Ishikawa (cell line): ENCODE measurements at regions not wholly inside any gene's neighbourhood (a gene's known extent, or its start where the extent isn't known, plus 50 kb on each side); places are given as distances from the start of the nearest gene placed in this dataset.

Experiments
- CEBPB ChIP-seq: IDR thresholded peaks from 2 replicates; pipeline ENCODE4 v1.6.1; 2012
- CREB1 ChIP-seq: IDR thresholded peaks from 2 replicates; pipeline ENCODE4 v1.6.1; 2012; ENCODE audit warnings: low read depth
- EGR1 ChIP-seq: IDR thresholded peaks from 2 replicates; pipeline ENCODE4 v1.6.1; 2012
- EP300 ChIP-seq: IDR thresholded peaks from 2 replicates; pipeline ENCODE4 v1.6.1; 2012; ENCODE audit warnings: borderline replicate concordance
- FOXM1 ChIP-seq: IDR thresholded peaks from 2 replicates; pipeline ENCODE4 v1.6.1; 2012; ENCODE audit warnings: low read depth, borderline replicate concordance
- MAX ChIP-seq: IDR thresholded peaks from 2 replicates; pipeline ENCODE4 v1.6.1; 2012
- NFIC ChIP-seq: IDR thresholded peaks from 2 replicates; pipeline ENCODE4 v1.6.1; 2012
- RAD21 ChIP-seq: IDR thresholded peaks from 2 replicates; pipeline ENCODE4 v1.6.1; 2012; ENCODE audit warnings: low read depth
- REST ChIP-seq: IDR thresholded peaks from 2 replicates; pipeline ENCODE4 v1.6.1; 2012; ENCODE audit warnings: low read depth, mild to moderate bottlenecking
- TAF1 ChIP-seq: IDR thresholded peaks from 2 replicates; pipeline ENCODE4 v1.6.1; 2012; ENCODE audit warnings: low read depth, mild to moderate bottlenecking
- TCF12 ChIP-seq: IDR thresholded peaks from 2 replicates; pipeline ENCODE4 v1.6.1; 2012; ENCODE audit warnings: low read depth
- TEAD4 ChIP-seq: IDR thresholded peaks from 2 replicates; pipeline ENCODE4 v1.6.1; 2012
- USF1 ChIP-seq: IDR thresholded peaks from 2 replicates; pipeline ENCODE4 v1.6.1; 2012
- YY1 ChIP-seq: IDR thresholded peaks from 2 replicates; pipeline ENCODE4 v1.6.1; 2012; ENCODE audit warnings: low read depth
- ZBTB7A ChIP-seq: IDR thresholded peaks from 2 replicates; pipeline ENCODE4 v1.6.1; 2012; ENCODE audit warnings: low read depth

- TF ChIP-seq ZBTB7A (no peak), RAD21 (no peak), EP300 (no peak), CREB1 (no peak), CEBPB (no peak)
These were observed 776.7 kb downstream of the DTWD2 start for GRCh38 chr5:118211606-118212005.

- TF ChIP-seq REST (no peak), CEBPB (no peak), TCF12 (no peak), USF1 (no peak), EGR1 (no peak)
These were observed 780.3 kb downstream of the DTWD2 start for GRCh38 chr5:118208031-118208453.

GRCh38 chr5:118199801-118200200 is 788.5 kb downstream of the DTWD2 start:
- TF ChIP-seq TCF12 (no peak), RAD21 (no peak), USF1 (no peak), MAX (no peak), EGR1 (no peak), TEAD4 (no peak), TAF1 (no peak), CEBPB (no peak)

GRCh38 chr5:118196229-118196628 is 792.1 kb downstream of the DTWD2 start:
- TF ChIP-seq TEAD4 (no peak), EP300 (no peak), MAX (no peak), EGR1 (no peak), TAF1 (no peak), YY1 (no peak), TCF12 (no peak), FOXM1 (no peak), CEBPB (no peak), RAD21 (no peak), CREB1 (no peak), REST (no peak), USF1 (no peak), ZBTB7A (no peak), NFIC (no peak)

- TF ChIP-seq EGR1 (no peak), TEAD4 (no peak), CREB1 (no peak), MAX (no peak), TAF1 (no peak), ZBTB7A (no peak), CEBPB (no peak), TCF12 (no peak), YY1 (no peak), REST (no peak), RAD21 (no peak), USF1 (no peak)
These were observed 793.1 kb downstream of the DTWD2 start for GRCh38 chr5:118195211-118195610.
